ENCODE measurements at regions not wholly inside any gene's neighbourhood (a gene's known extent, or its start where the extent isn't known, plus 50 kb on each side); places are given as distances from the start of the nearest gene placed in this dataset.

DNA sequence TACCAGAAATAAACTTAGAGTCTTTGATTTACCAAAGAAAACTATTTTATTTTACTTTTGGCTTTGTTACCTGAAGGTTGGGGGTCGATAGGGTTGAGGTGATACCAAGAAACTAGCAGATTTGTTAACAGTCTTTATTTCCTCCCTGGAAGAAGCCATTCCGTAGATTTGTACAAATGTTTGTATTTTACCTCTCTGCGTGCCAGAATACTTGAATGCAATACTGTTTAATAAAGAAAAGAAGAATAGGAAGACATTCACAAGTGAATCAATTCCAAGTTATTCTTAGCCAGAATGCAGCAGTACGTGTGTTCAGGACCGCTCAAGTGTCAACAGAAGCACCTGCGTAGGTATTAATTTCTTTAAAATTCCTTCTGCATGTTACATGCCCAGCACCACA, 260.3 kb upstream of the TENM3 start:
- H3K4me3 ChIP-seq (ENCODE audit: low read depth, low read length), result no peak overlapping the region
- DNase-seq (ENCODE audit: low read depth), result no peak
- TF ChIP-seq, protein P1, sequence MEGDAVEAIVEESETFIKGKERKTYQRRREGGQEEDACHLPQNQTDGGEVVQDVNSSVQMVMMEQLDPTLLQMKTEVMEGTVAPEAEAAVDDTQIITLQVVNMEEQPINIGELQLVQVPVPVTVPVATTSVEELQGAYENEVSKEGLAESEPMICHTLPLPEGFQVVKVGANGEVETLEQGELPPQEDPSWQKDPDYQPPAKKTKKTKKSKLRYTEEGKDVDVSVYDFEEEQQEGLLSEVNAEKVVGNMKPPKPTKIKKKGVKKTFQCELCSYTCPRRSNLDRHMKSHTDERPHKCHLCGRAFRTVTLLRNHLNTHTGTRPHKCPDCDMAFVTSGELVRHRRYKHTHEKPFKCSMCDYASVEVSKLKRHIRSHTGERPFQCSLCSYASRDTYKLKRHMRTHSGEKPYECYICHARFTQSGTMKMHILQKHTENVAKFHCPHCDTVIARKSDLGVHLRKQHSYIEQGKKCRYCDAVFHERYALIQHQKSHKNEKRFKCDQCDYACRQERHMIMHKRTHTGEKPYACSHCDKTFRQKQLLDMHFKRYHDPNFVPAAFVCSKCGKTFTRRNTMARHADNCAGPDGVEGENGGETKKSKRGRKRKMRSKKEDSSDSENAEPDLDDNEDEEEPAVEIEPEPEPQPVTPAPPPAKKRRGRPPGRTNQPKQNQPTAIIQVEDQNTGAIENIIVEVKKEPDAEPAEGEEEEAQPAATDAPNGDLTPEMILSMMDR (IDR thresholded peaks at IDR 0.05; ENCODE audit: low read depth, low read length, missing control alignments), result no peak
- in situ Hi-C loops (cut with HindIII; ENCODE audit: low sequenced_read_pairs), result no loop called here

DNA sequence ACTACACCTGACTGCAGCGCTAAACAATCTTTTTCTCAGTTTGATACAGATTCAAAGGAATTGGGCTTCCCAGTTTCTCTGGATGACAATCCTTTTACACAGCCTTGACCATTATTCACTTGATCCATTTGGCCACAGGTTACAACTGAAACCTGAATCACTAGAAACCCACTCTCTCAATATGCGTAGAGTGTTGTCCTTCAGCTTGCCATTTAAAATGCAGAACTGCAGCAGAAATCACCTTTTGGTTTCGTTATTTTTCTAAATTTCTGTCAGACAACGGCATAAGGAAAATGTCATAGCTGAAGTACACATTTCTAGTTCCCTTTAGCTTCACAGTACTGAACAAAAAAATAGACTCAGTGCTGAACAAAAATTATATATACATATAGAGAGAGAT, 255.8 kb upstream of the TENM3 start:
- no peak for DNase-seq (ENCODE audit: low read depth)
- TF ChIP-seq, protein P1 (IDR thresholded peaks at IDR 0.05; ENCODE audit: low read depth, low read length, missing control alignments), result no peak
- in situ Hi-C loops (cut with HindIII; ENCODE audit: low sequenced_read_pairs), result no loop called here
- H3K4me3 ChIP-seq (ENCODE audit: low read depth, low read length), result no peak overlapping the region

DNA sequence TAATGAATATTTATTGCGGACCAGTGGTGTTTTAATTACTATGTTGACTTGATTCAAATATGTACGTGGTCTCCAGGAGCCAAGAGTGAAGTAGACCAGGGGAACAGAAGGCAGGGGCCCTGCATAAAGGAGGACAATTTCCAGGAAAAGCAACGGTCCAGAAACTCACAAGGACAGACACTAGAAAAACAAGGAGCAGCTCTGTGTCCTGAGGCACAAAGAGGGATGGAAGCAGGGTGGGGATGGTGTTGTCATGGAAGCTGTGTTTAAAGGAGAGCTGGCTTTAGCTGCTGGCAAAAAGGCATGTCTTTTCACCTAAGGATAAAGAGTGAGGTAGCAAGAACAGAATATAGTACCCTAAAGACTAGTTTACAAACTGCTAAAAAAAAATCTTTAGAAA, 254.1 kb upstream of the TENM3 start:
- no peak for DNase-seq (ENCODE audit: low read depth)
- H3K4me3 ChIP-seq (ENCODE audit: low read depth, low read length), result no peak overlapping the region
- in situ Hi-C loops (cut with HindIII; ENCODE audit: low sequenced_read_pairs), result no loop called here
- TF ChIP-seq, protein P1 (IDR thresholded peaks at IDR 0.05; ENCODE audit: low read depth, low read length, missing control alignments), result no peak

DNA sequence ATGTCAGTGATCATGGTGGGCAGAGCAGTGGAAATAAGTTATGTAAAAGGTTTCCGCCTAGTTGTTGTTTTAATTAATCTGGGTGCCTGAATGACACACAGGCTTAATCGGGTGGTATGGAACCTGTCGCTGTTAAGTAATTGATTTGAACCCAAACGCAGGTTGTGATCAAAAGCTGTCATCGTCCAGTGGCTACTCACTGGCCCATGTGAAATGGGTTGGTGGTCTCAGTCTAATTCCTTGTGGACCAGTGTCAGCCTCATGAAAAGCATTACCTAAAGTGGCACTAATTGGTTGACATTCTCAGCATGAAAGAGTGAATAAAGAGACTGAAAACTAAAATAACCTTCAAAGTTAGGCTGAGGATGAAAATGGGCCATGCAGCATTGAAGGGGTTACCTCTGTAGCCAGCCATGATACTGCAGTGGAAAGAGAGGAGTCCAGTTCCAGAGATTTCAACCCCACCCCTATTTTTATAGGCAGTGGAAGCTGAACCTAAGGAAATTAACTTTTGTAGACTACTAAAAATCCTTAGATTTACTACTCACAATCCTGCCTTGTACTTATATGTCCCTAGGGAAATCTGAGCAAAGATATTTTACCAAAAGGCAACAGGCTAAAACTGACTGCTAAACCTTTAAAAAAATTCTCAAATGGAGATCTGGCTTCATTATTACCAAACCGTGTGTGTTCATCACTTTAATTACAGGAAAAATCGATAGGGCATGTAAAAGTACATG, 251.7 kb upstream of the TENM3 start:
- no peak overlapping the region for H3K4me3 ChIP-seq (ENCODE audit: low read depth, low read length)
- no peak for DNase-seq (ENCODE audit: low read depth)
- in situ Hi-C loops (cut with HindIII; ENCODE audit: low sequenced_read_pairs), result no loop called here
- TF ChIP-seq, protein P1 (IDR thresholded peaks at IDR 0.05; ENCODE audit: low read depth, low read length, missing control alignments), result no peak

DNA sequence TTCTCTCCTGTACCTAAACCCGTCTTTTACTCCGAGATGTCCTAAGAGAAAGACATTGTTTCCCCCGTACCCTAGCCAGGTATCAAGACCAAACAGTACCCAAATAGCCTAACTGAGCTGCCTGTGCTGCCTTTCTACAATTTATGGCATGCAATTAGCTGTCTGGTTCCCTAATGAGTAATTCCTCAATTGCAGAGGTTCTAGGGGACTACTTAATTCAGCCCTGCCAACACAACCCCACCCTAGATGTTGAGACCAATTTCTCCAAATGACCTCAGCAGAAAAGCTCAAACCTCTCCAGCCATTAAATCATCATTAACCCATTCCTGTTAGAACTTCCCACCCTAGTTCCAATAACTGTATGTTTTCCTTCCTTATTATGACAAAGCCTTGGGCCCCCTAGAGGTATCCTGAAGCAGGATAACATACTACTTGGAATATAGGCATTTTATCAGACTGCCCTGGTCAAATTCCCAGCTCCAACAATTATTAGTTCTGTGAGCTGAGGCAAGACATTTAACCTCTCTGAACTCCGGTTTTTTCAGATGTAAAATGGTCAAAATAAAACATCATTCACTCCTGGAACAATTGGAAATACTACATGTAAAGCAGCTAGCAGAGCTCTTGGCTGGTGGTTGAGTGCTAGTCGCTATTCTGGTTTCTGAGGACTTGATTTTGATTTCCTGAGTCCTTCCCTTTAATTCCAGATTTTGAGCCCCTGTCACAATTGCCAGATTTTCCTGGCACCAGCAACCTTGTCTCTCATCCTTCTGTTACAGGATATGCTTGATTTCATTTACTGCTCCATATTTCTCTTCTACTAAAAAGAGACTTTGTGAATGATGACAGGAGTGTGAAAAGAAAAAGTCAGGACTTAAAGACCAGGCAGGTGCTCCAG, 244.6 kb upstream of the TENM3 start:
- no peak overlapping the region for H3K4me3 ChIP-seq (ENCODE audit: low read depth, low read length)
- in situ Hi-C loops (cut with HindIII; ENCODE audit: low sequenced_read_pairs), result no loop called here
- TF ChIP-seq, protein P1 (IDR thresholded peaks at IDR 0.05; ENCODE audit: low read depth, low read length, missing control alignments), result peak; percentile 16
- no peak for DNase-seq (ENCODE audit: low read depth)

DNA sequence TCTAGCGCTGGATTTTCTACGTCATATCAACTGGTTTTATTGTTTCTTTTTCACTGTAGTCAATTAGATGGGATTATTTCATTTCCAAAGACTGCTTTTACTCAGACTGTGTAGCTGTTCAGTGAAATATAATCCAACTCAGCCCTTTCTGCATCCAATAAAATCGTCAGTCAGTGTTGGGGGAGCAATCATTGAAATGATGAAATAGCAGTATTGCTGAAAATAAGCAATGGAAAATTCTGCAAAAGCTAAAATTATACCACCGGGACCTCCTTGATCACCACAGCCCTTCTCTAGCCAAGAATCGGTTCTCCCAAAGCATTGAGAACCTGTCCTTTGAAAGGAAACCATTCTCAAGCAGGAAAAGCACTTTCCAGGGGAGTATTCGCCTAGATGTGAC, 243.1 kb upstream of the TENM3 start:
- in situ Hi-C loops (cut with HindIII; ENCODE audit: low sequenced_read_pairs), result no loop called here
- TF ChIP-seq, protein P1 (IDR thresholded peaks at IDR 0.05; ENCODE audit: low read depth, low read length, missing control alignments), result no peak

More for the DNA sequence above, 243.1 kb upstream of the TENM3 start:
- DNase-seq (ENCODE audit: low read depth), result no peak
- no peak overlapping the region for H3K4me3 ChIP-seq (ENCODE audit: low read depth, low read length)

Data from astrocyte of the cerebellum (primary cell).